Cardiac muscle cell (in vitro differentiated cells and primary cell): ENCODE measurements at regions not wholly inside any gene's neighbourhood (a gene's known extent, or its start where the extent isn't known, plus 50 kb on each side); places are given as distances from the start of the nearest gene placed in this dataset.
"Not testable (repeated sequence)": the region's sequence is repeated elsewhere in the genome, so short reads cannot be mapped to it uniquely, and the experiment has no call there.

Source experiments
- DNase-seq, 2 donors: peaks; one replicate each; pipeline versions ENCODE4 v3.0.0 to v3.0.0-alpha.2; 2010 to 2017; ENCODE audit warnings: low read depth in 1 of 2, low spot score in 1 of 2
- H3K27ac ChIP-seq: fragments of 200-600 bp; sonication (generic); 2 replicates; pipeline ENCODE4 v1.5.1; 2016
- H3K27me3 ChIP-seq: fragments of 200-600 bp; sonication (generic); 2 replicates; pipeline ENCODE4 v1.6.0; 2016; ENCODE audit warnings: control low read depth
- H3K36me3 ChIP-seq: fragments of 200-600 bp; sonication (generic); 2 replicates; pipeline ENCODE4 v1.5.1; 2016; ENCODE audit warnings: control low read depth
- H3K4me1 ChIP-seq: fragments of 200-600 bp; sonication (generic); 2 replicates; pipeline ENCODE4 v1.8.1; 2017; ENCODE audit warnings: low read depth, mild to moderate bottlenecking, mixed run types
- H3K4me3 ChIP-seq: fragments of 200-600 bp; sonication (generic); 2 replicates; pipeline ENCODE4 v1.5.1; 2016; ENCODE audit warnings: mild to moderate bottlenecking
- H3K9me3 ChIP-seq: fragments of 200-600 bp; sonication (generic); 2 replicates; pipeline ENCODE4 v1.5.1; 2017; ENCODE audit warnings: low read depth, mild to moderate bottlenecking, control low read depth
- CTCF ChIP-seq: IDR thresholded peaks from 2 replicates; pipeline ENCODE4 v1.5.1; 2012; ENCODE audit warnings: low read depth, mild to moderate bottlenecking, low read length

- Histone ChIP-seq H3K27me3 (peaks cover 5% of the 10 kb centered on the region), H3K4me3 (no peak overlapping the region), H3K4me1 (no peaks in the 10 kb centered on the region), H3K36me3 (no peaks in the 10 kb centered on the region), H3K27ac (no peak overlapping the region), H3K9me3 (no peaks in the 10 kb centered on the region)
- no peak for DNase-seq
- no peak for TF ChIP-seq CTCF
Measured at GRCh38 chr5:30131-30530, 61.8 kb upstream of the PLEKHG4B start.

- not testable (repeated sequence) for H3K9me3 ChIP-seq, H3K4me1 ChIP-seq, H3K27ac ChIP-seq, H3K36me3 ChIP-seq, H3K27me3 ChIP-seq, DNase-seq, H3K4me3 ChIP-seq
Measured at GRCh38 chr5:30556-30955, 61.4 kb upstream of the PLEKHG4B start.

GRCh38 chr5:32165-32564, 59.8 kb upstream of the PLEKHG4B start:
- Histone ChIP-seq H3K27ac (no peak overlapping the region), H3K9me3 (no peaks in the 10 kb centered on the region), H3K4me1 (no peaks in the 10 kb centered on the region), H3K27me3 (peaks cover 5% of the 10 kb centered on the region), H3K36me3 (no peaks in the 10 kb centered on the region), H3K4me3 (no peak overlapping the region)
- TF ChIP-seq CTCF = no peak
- no peak for DNase-seq

GRCh38 chr5:35521-35920, 56.4 kb upstream of the PLEKHG4B start:
- not testable (repeated sequence) for H3K27ac ChIP-seq, H3K9me3 ChIP-seq, H3K4me3 ChIP-seq, DNase-seq, H3K4me1 ChIP-seq, H3K36me3 ChIP-seq
- H3K27me3 ChIP-seq = peaks cover 32% of the 10 kb centered on the region

GRCh38 chr5:37207-37606, 54.8 kb upstream of the PLEKHG4B start:
- not testable (repeated sequence) for H3K27ac ChIP-seq, H3K36me3 ChIP-seq, H3K9me3 ChIP-seq, H3K4me1 ChIP-seq, DNase-seq, H3K4me3 ChIP-seq
- H3K27me3 ChIP-seq = peaks cover 49% of the 10 kb centered on the region

GRCh38 chr5:39979-40583, 51.9 kb upstream of the PLEKHG4B start:
- peaks cover 57% of the 10 kb centered on the region for H3K27me3 ChIP-seq
- H3K9me3 ChIP-seq = no peaks in the 10 kb centered on the region
- no peak for TF ChIP-seq CTCF
- H3K4me3 ChIP-seq = no peak overlapping the region
- no peak for DNase-seq
- H3K4me1 ChIP-seq = no peaks in the 10 kb centered on the region
- no peaks in the 10 kb centered on the region for H3K36me3 ChIP-seq
- H3K27ac ChIP-seq = no peak overlapping the region
